GM13977 (cell line): ENCODE measurements at regions not wholly inside any gene's neighbourhood (a gene's known extent, or its start where the extent isn't known, plus 50 kb on each side); places are given as distances from the start of the nearest gene placed in this dataset.
A peak's percentile ranks its signal among the peaks of the same experiment; 100 is the strongest.

ENCODE experiments used
- DNase-seq: peaks from one replicate; pipeline ENCODE4 v3.0.0; 2012; ENCODE audit warnings: low spot score
- CTCF ChIP-seq: IDR thresholded peaks from 2 replicates; pipeline ENCODE4 v1.5.1; 2012; ENCODE audit warnings: mild to moderate bottlenecking, control low read depth; ENCODE audit not compliant: insufficient read depth; ENCODE audit errors: extremely low read depth, missing control alignments
- in situ Hi-C: fragments of 300-500 bp; cut with MboI; formaldehyde crosslinking; loops from one replicate; pipeline ENCODE4 v1.12.0; 2022; ENCODE audit warnings: low sequenced_read_pairs, low pct_unique_long_range_greater_than_20kb, mixed read lengths, inconsistent platforms; ENCODE audit not compliant: unreplicated experiment

GRCh38 chr7:35424869-35425495 lies 171.1 kb upstream of the TBX20 start:
- TF ChIP-seq CTCF, result peak; percentile 77
- DNase-seq, result peak; percentile 76
- in situ Hi-C loops, result no loop called here

- in situ Hi-C loops, result no loop called here
- DNase-seq, result no peak
- no peak for TF ChIP-seq CTCF
These were observed 170.5 kb upstream of the TBX20 start for GRCh38 chr7:35424440-35424839.

- no peak for DNase-seq
- in situ Hi-C loops, result no loop called here
- TF ChIP-seq CTCF, result no peak
These were observed 168.8 kb upstream of the TBX20 start for GRCh38 chr7:35422715-35423114.

- no peak for DNase-seq
- in situ Hi-C loops, result no loop called here
These were observed 166.8 kb upstream of the TBX20 start for GRCh38 chr7:35420656-35421055.

GRCh38 chr7:35419391-35419755 lies 165.5 kb upstream of the TBX20 start:
- DNase-seq, result no peak
- in situ Hi-C loops, result no loop called here
- TF ChIP-seq CTCF, result no peak

More at GRCh38 chr7:35420656-35421055, 166.8 kb upstream of the TBX20 start:
- TF ChIP-seq CTCF, result no peak

GRCh38 chr7:35418716-35419390 lies 165.0 kb upstream of the TBX20 start:
- in situ Hi-C loops, result no loop called here
- TF ChIP-seq CTCF, result no peak
- no peak for DNase-seq
